Breast epithelium (tissue), 3 donors: ENCODE measurements at regions not wholly inside any gene's neighbourhood (a gene's known extent, or its start where the extent isn't known, plus 50 kb on each side); places are given as distances from the start of the nearest gene placed in this dataset.

ENCODE experiments used
- POLR2A ChIP-seq: fragments of 450-650 bp; IDR thresholded peaks from one replicate; pipeline ENCODE4 v1.6.1; 2016; ENCODE audit warnings: antibody characterized with exemption, mild to moderate bottlenecking, moderate library complexity
- POLR2AphosphoS5 ChIP-seq, 3 donors: sonication (generic); formaldehyde crosslinking; IDR thresholded peaks; one replicate each; pipeline ENCODE4 v1.6.1; 2017; ENCODE audit warnings: antibody characterized with exemption in 3 of 3
- TF ChIP-seq, protein P1 (sequence below), 3 donors: fragments of 450-650 bp; IDR thresholded peaks; one replicate each; pipeline ENCODE4 v1.5.1; 2016 to 2017; ENCODE audit warnings: antibody characterized with exemption in 3 of 3, mild to moderate bottlenecking in 3 of 3, moderate library complexity in 3 of 3

DNA sequence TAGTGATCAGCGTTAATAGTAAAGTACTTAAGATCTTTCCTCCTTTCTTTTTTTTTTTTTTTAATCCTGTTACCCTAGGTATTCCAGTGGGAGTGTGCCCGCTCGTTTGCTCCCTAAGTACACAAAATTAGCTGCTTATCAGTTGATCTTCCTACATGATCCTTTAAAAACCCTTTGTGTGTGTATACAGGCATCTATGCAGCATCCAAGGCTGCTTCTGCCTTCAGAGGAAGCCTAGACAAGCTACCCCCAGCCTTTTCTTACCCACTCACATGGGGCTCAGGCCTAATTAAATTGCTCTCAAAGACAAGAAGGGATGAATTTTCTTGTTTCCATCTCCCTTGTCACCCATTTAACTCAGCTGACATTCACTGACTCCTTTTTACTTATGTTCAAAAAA, 343.4 kb upstream of the LMO3 start:
- TF ChIP-seq, protein P1, sequence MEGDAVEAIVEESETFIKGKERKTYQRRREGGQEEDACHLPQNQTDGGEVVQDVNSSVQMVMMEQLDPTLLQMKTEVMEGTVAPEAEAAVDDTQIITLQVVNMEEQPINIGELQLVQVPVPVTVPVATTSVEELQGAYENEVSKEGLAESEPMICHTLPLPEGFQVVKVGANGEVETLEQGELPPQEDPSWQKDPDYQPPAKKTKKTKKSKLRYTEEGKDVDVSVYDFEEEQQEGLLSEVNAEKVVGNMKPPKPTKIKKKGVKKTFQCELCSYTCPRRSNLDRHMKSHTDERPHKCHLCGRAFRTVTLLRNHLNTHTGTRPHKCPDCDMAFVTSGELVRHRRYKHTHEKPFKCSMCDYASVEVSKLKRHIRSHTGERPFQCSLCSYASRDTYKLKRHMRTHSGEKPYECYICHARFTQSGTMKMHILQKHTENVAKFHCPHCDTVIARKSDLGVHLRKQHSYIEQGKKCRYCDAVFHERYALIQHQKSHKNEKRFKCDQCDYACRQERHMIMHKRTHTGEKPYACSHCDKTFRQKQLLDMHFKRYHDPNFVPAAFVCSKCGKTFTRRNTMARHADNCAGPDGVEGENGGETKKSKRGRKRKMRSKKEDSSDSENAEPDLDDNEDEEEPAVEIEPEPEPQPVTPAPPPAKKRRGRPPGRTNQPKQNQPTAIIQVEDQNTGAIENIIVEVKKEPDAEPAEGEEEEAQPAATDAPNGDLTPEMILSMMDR (IDR thresholded peaks at IDR 0.05): no peak
- no peak for TF ChIP-seq POLR2AphosphoS5 (IDR thresholded peaks at IDR 0.05)
- no peak for TF ChIP-seq POLR2A
